Thyroid gland (tissue), 4 donors: ENCODE measurements at regions not wholly inside any gene's neighbourhood (a gene's known extent, or its start where the extent isn't known, plus 50 kb on each side); places are given as distances from the start of the nearest gene placed in this dataset.

ENCODE experiments used
- DNase-seq, 2 donors: peaks; one replicate each; pipeline ENCODE4 v3.0.0-alpha.2; 2019
- H3K27ac ChIP-seq, 3 donors: fragments of 200-600 bp; sonication (generic); 1 replicate in 2 of 3; 2 replicates in 1 of 3; pipeline ENCODE4 v1.5.1; 2016 to 2019; ENCODE audit warnings: mild to moderate bottlenecking in 1 of 3, moderate library complexity in 1 of 3
- H3K27me3 ChIP-seq: fragments of 200-600 bp; sonication (generic); one replicate; pipeline ENCODE4 v1.5.1; 2019
- H3K36me3 ChIP-seq, 2 donors: fragments of 200-600 bp; sonication (generic); one replicate each; pipeline ENCODE4 v1.5.1; 2016 to 2019
- H3K4me1 ChIP-seq, 2 donors: fragments of 200-600 bp; sonication (generic); one replicate each; pipeline ENCODE4 v1.5.1; 2017 to 2019
- H3K4me3 ChIP-seq, 3 donors: fragments of 200-600 bp; sonication (generic); replicated peaks in 1 of 3; 1 replicate in 2 of 3; 2 replicates in 1 of 3; pipeline ENCODE4 v1.5.1; 2016; ENCODE audit warnings: mild to moderate bottlenecking in 1 of 3
- H3K9me3 ChIP-seq: fragments of 200-600 bp; sonication (generic); one replicate; pipeline ENCODE4 v1.5.1; 2017
- CTCF ChIP-seq, 6 experiments: fragments of 200-600 bp in 3 of 6; fragments of 450-650 bp in 3 of 6; sonication (generic) in 3 of 6; IDR thresholded peaks; one replicate each; pipeline ENCODE4 v1.5.1; 2016 to 2019; ENCODE audit warnings: antibody characterized with exemption in 6 of 6, mild to moderate bottlenecking in 2 of 6, inconsistent platforms in 1 of 6, moderate library complexity in 1 of 6
- POLR2A ChIP-seq, 2 donors: fragments of 450-650 bp; IDR thresholded peaks; one replicate each; pipeline ENCODE4 v1.6.1; 2017; ENCODE audit warnings: antibody characterized with exemption in 2 of 2, mild to moderate bottlenecking in 2 of 2, moderate library complexity in 1 of 2
- WGBS, 2 donors: methylation state at CpG; one replicate each; pipeline ENCODE4 v1.1.5; 2017; 5-methylcytosine and 5-hydroxymethylcytosine counted together
- intact Hi-C: fragments of 100-400 bp; cut with DNase I; formaldehyde crosslinking; loops from one replicate; pipeline ENCODE4 v1.15.1; 2023

- Histone ChIP-seq H3K27ac (no peak overlapping the region), H3K27me3 (no peaks in the 10 kb centered on the region), H3K4me3 (no peak overlapping the region), H3K4me1 (no peaks in the 10 kb centered on the region), H3K9me3 (no peaks in the 10 kb centered on the region), H3K36me3 (no peaks in the 10 kb centered on the region)
- WGBS, 2 donors, result 90 to 91% methylated on average over 3 of the region's 3 CpGs
- TF ChIP-seq POLR2A (IDR thresholded peaks at IDR 0.05), result no peak
- no peak for TF ChIP-seq CTCF (IDR thresholded peaks at IDR 0.05)
- no peak for DNase-seq
- intact Hi-C loops, result no loop called here
Measured at GRCh38 chr10:23813687-23814086, 374.8 kb downstream of the OTUD1 start.

- Histone ChIP-seq H3K4me1 (no peaks in the 10 kb centered on the region), H3K9me3 (no peaks in the 10 kb centered on the region), H3K27me3 (no peaks in the 10 kb centered on the region), H3K27ac (no peak overlapping the region), H3K4me3 (no peak overlapping the region), H3K36me3 (no peaks in the 10 kb centered on the region)
- WGBS, 2 donors, result 4 to 19% methylated on average over 3 of the region's 3 CpGs
- TF ChIP-seq POLR2A (IDR thresholded peaks at IDR 0.05), result no peak
- TF ChIP-seq CTCF (IDR thresholded peaks at IDR 0.05), result no peak
- DNase-seq, result peak; percentile 13 to 21
- intact Hi-C loops, result no loop called here
Measured at GRCh38 chr10:23818484-23818883, 379.6 kb downstream of the OTUD1 start.

GRCh38 chr10:23820792-23821191, 381.9 kb downstream of the OTUD1 start:
- WGBS, 2 donors, result 91% methylated on average over 3 of the region's 3 CpGs
- no peaks in the 10 kb centered on the region for H3K9me3 ChIP-seq

GRCh38 chr10:23824822-23825221, 384.1 kb upstream of the KIAA1217 start:
- DNase-seq, result no peak
- no peak overlapping the region for H3K27ac ChIP-seq
- WGBS, 2 donors, result 82 to 83% methylated on average over 4 of the region's 4 CpGs
- no peak overlapping the region for H3K4me3 ChIP-seq
- no peaks in the 10 kb centered on the region for H3K36me3 ChIP-seq
- intact Hi-C loops, result no loop called here
- no peaks in the 10 kb centered on the region for H3K9me3 ChIP-seq
- H3K4me1 ChIP-seq, result no peaks in the 10 kb centered on the region
- no peaks in the 10 kb centered on the region for H3K27me3 ChIP-seq
- TF ChIP-seq CTCF (IDR thresholded peaks at IDR 0.05) (no peak), POLR2A (IDR thresholded peaks at IDR 0.05) (no peak)

More at GRCh38 chr10:23820792-23821191, 381.9 kb downstream of the OTUD1 start:
- H3K27me3 ChIP-seq, result no peaks in the 10 kb centered on the region
- no peaks in the 10 kb centered on the region for H3K36me3 ChIP-seq
- H3K27ac ChIP-seq, result no peak overlapping the region
- no peak overlapping the region for H3K4me3 ChIP-seq
- DNase-seq, result no peak
- no peaks in the 10 kb centered on the region for H3K4me1 ChIP-seq
- intact Hi-C loops, result no loop called here
- no peak for TF ChIP-seq POLR2A (IDR thresholded peaks at IDR 0.05)
- no peak for TF ChIP-seq CTCF (IDR thresholded peaks at IDR 0.05)

- Histone ChIP-seq H3K4me1 (no peaks in the 10 kb centered on the region), H3K9me3 (no peaks in the 10 kb centered on the region), H3K27ac (no peak overlapping the region), H3K36me3 (no peaks in the 10 kb centered on the region), H3K27me3 (no peaks in the 10 kb centered on the region), H3K4me3 (no peak overlapping the region)
- intact Hi-C loops, result no loop called here
- TF ChIP-seq CTCF (IDR thresholded peaks at IDR 0.05) (no peak), POLR2A (IDR thresholded peaks at IDR 0.05) (no peak)
- WGBS, 2 donors, result 22 to 23% methylated on average over 9 of the region's 9 CpGs
- DNase-seq, result peak; percentile 19 to 40
Measured at GRCh38 chr10:23826421-23826820, 382.5 kb upstream of the KIAA1217 start.
